Fibroblast of villous mesenchyme (primary cell): ENCODE measurements at regions not wholly inside any gene's neighbourhood (a gene's known extent, or its start where the extent isn't known, plus 50 kb on each side); places are given as distances from the start of the nearest gene placed in this dataset.

ENCODE experiments used
- DNase-seq: peaks from one replicate; pipeline ENCODE4 v3.0.0-alpha.2; 2010; ENCODE audit warnings: low read depth
- H3K4me3 ChIP-seq: 2 replicates; pipeline ENCODE4 v1.5.1; 2011; ENCODE audit warnings: low read depth, mild to moderate bottlenecking, low read length
- TF ChIP-seq, protein P1 (sequence below): IDR thresholded peaks from 2 replicates; pipeline ENCODE4 v1.5.1; 2012; ENCODE audit warnings: low read depth, mild to moderate bottlenecking, low read length; ENCODE audit not compliant: insufficient read depth

GRCh38 chr5:130652176-130652575 lies 512.9 kb downstream of the HINT1 start:
- peak; percentile 40 for DNase-seq
- H3K4me3 ChIP-seq: no peak overlapping the region
- TF ChIP-seq, protein P1, sequence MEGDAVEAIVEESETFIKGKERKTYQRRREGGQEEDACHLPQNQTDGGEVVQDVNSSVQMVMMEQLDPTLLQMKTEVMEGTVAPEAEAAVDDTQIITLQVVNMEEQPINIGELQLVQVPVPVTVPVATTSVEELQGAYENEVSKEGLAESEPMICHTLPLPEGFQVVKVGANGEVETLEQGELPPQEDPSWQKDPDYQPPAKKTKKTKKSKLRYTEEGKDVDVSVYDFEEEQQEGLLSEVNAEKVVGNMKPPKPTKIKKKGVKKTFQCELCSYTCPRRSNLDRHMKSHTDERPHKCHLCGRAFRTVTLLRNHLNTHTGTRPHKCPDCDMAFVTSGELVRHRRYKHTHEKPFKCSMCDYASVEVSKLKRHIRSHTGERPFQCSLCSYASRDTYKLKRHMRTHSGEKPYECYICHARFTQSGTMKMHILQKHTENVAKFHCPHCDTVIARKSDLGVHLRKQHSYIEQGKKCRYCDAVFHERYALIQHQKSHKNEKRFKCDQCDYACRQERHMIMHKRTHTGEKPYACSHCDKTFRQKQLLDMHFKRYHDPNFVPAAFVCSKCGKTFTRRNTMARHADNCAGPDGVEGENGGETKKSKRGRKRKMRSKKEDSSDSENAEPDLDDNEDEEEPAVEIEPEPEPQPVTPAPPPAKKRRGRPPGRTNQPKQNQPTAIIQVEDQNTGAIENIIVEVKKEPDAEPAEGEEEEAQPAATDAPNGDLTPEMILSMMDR: no peak

- TF ChIP-seq, protein P1: no peak
- no peak for DNase-seq
- no peak overlapping the region for H3K4me3 ChIP-seq
Observed at GRCh38 chr5:130651440-130651839, 513.6 kb downstream of the HINT1 start.

GRCh38 chr5:130643321-130643720 lies 521.7 kb downstream of the HINT1 start:
- DNase-seq: no peak
- H3K4me3 ChIP-seq: no peak overlapping the region
- TF ChIP-seq, protein P1: no peak

DNA sequence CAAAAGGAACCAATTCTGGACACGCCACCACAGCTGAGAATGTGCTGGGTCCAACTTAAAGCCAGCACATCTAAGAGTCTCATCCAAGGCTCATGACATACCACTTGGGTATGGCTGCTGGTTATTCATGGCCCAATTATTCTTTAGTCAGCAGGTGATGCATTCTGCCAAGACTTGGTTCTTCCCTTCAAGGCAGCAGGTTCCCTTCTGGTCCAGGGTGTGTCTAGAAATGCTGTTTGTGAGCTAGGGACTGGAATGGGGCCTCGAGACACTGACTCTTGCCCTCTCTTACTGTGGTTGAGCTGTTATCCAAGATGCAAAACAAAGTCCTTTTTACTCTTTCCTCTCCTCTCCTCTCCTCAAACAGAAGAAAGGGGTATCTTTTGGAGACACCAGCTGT lies 522.6 kb downstream of the HINT1 start:
- DNase-seq: no peak
- TF ChIP-seq, protein P1: no peak
- H3K4me3 ChIP-seq: no peak overlapping the region

DNA sequence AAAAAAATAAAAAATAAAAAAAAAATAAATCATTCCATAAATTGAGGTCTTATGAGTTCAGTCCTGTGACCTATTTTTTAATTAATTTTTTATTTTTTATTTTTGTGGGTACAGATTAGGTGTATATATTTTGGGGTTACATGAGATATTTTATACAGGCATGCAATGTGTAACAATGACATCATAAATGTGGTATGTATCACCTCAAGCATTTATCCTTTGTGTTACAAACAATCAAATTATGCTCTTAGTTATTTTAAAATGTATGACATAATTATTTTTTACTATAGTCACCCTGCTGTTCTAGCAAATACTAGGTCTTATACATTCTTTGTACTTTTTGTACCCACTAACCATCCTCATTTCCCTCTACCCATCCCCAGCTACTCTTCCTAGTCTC lies 537.9 kb downstream of the HINT1 start:
- TF ChIP-seq, protein P1: no peak
- DNase-seq: no peak
- H3K4me3 ChIP-seq: no peak overlapping the region

DNA sequence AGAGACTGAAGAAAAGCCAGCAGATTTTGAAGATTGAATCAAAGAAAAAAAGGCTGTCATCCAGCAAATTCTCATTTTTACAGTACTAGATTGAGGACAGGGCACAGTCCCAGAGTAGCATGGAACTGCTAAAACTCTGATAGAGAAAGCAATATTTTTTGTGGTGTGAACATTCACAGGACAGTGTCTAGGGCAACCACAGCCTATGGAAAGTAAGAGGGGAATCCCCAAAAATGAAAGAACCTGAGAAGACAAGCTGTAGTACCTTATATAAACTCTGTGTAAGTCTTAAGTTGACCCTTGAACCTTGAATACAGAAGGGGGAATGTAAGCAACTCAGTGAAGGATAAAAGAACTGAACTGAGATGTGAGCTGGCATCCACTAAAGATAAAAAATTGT lies 540.3 kb downstream of the HINT1 start:
- H3K4me3 ChIP-seq: no peak overlapping the region
- TF ChIP-seq, protein P1: no peak
- DNase-seq: no peak

- DNase-seq: peak; percentile 43
- H3K4me3 ChIP-seq: no peak overlapping the region
- TF ChIP-seq, protein P1: no peak
Observed at GRCh38 chr5:130616161-130616560, 548.9 kb downstream of the HINT1 start.
